Thymus (tissue), 11 donors: ENCODE measurements at regions not wholly inside any gene's neighbourhood (a gene's known extent, or its start where the extent isn't known, plus 50 kb on each side); places are given as distances from the start of the nearest gene placed in this dataset.

ENCODE experiments used
- DNase-seq, 9 donors: peaks; one replicate each; pipeline ENCODE4 v3.0.0-alpha.2; 2013; ENCODE audit warnings: low spot score in 9 of 9, low read depth in 6 of 9, missing footprints in 1 of 9
- H3K27ac ChIP-seq, 2 donors: one replicate each; pipeline ENCODE4 v1.5.1; 2013; ENCODE audit warnings: control low read depth in 1 of 2, low read depth in 1 of 2, low read length in 1 of 2, mild to moderate bottlenecking in 1 of 2, moderate library complexity in 1 of 2
- H3K27me3 ChIP-seq, 2 donors: one replicate each; pipeline ENCODE4 v1.5.1; 2013; ENCODE audit warnings: low read length in 1 of 2; ENCODE audit not compliant: control insufficient read depth in 2 of 2, insufficient read depth in 1 of 2
- H3K36me3 ChIP-seq, 2 donors: one replicate each; pipeline ENCODE4 v1.5.1; 2013; ENCODE audit warnings: low read length in 1 of 2, mild to moderate bottlenecking in 1 of 2, moderate library complexity in 1 of 2; ENCODE audit not compliant: control insufficient read depth in 2 of 2, insufficient read depth in 2 of 2
- H3K4me1 ChIP-seq, 2 donors: one replicate each; pipeline ENCODE4 v1.5.1; 2013; ENCODE audit warnings: low read length in 2 of 2; ENCODE audit not compliant: control insufficient read depth in 2 of 2, insufficient read depth in 2 of 2
- H3K4me3 ChIP-seq, 2 donors: one replicate each; pipeline ENCODE4 v1.5.1; 2013; ENCODE audit warnings: low read length in 2 of 2, control low read depth in 1 of 2, mild to moderate bottlenecking in 1 of 2
- H3K9me3 ChIP-seq, 2 donors: one replicate each; pipeline ENCODE4 v1.5.1; 2013; ENCODE audit warnings: low read length in 1 of 2, mild to moderate bottlenecking in 1 of 2; ENCODE audit not compliant: control insufficient read depth in 2 of 2, insufficient read depth in 1 of 2
- whole genome bisulfite sequencing: extraction: QIAGEN DNeasy Blood & Tissue Kit; methylation state at CpG from one replicate; pipeline ENCODE4 v1.1.7; 2013; 5-methylcytosine and 5-hydroxymethylcytosine counted together
- donor health status: healthy.

DNA sequence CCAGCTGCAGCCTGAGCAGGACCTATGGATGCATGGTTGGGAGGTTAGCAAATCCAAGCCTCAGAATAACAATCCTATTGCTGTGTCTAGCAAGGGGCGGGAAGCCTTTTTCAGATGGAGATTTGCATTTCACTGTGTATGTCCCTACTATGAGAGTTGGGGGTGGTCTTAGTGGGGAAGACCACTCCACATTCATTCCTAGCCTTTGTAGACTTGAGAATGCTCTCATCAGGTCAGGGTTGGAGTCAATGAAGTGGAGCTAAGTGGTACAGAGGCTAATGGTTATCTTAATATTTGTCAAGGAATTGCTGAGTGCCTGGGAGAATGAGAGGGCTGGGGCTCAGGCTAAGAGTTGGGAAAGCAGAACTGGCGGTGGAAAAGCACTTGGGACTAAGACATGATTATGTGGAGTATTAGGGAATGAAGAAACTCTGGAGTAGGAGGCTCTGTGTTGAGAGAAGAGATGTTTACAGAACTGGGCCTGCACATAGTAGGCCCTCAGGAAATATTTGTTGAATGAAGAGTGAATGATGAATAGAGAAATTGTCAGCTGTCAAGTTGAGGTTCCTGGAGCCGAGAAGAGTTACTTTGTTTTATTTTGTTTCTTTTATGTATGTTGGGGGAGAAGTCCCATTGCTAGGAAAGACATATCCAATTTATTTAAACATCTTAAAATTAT, 175.5 kb upstream of the SPRY4 start:
- no peak for DNase-seq
- Histone ChIP-seq H3K27ac (no peak overlapping the region), H3K9me3 (no peaks in the 10 kb centered on the region), H3K4me1 (no peaks in the 10 kb centered on the region), H3K27me3 (peaks cover 0 to 3% of the 10 kb centered on the region in 2 donors), H3K4me3 (no peak overlapping the region), H3K36me3 (no peaks in the 10 kb centered on the region)
- WGBS = 81% methylated on average over 3 of the region's 3 CpGs

DNA sequence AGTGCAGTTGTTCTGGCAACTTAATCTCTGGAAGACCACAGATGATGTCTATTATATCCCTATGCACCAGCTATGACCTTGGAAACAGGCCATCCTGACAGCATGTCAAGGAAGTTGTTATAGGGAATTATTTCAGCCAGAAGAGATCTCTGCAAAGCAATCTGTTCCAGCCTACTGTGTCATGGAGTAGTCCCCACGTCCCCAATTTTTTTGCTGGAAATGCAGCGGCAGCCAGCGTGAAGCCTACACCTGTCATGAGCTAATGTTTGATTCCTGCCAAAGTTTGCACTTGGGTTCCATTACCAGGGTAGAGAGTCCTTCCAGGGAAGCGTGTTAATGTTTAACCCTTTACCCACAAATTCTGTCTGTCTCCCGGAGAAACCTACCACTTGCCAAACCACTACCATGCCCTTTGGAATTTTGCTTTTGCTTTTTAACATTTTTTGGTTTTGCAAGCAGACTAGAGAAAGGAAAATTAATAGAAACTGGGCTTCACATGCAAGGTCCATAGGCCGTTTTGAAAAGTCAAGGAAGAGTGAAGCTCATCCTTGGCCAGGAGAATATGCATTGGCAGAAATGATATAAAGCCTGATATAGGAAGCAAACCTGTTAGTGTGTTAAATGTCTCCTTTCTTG, 174.9 kb upstream of the SPRY4 start:
- Histone ChIP-seq H3K27ac (no peak overlapping the region), H3K9me3 (no peaks in the 10 kb centered on the region), H3K4me3 (no peak overlapping the region), H3K36me3 (no peaks in the 10 kb centered on the region), H3K4me1 (no peaks in the 10 kb centered on the region), H3K27me3 (peaks cover 0 to 3% of the 10 kb centered on the region in 2 donors)
- DNase-seq = no peak
- 92% methylated on average over 6 of the region's 6 CpGs for WGBS

GRCh38 chr5:142498298-142498697, 173.5 kb upstream of the SPRY4 start:
- H3K4me1 ChIP-seq = no peaks in the 10 kb centered on the region
- no peaks in the 10 kb centered on the region for H3K36me3 ChIP-seq
- no peaks in the 10 kb centered on the region for H3K9me3 ChIP-seq
- no peak for DNase-seq
- no peak overlapping the region for H3K4me3 ChIP-seq
- H3K27me3 ChIP-seq = peaks cover 0 to 3% of the 10 kb centered on the region in 2 donors
- WGBS = 96% methylated on average over 3 of the region's 3 CpGs
- H3K27ac ChIP-seq = no peak overlapping the region

DNA sequence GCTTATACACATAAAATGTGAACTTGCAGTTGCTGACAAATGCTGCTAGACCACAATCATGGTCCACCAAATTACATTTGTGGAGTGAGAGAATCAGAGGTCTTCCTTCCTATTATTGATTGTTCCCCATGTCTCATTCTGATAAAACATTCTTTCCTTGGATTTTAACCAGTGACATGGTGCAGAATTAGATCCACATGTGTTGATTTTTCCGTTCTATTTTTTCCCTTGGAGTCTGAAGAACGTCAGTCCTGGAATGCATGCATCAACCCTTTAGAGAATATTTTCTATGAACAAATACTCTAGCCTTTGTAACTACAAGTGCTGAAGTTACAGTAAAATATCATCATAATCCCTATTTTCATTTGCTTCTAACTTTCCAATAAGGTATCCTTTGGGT, 170.7 kb upstream of the SPRY4 start:
- Histone ChIP-seq H3K27ac (no peak overlapping the region), H3K4me3 (no peak overlapping the region), H3K4me1 (no peaks in the 10 kb centered on the region), H3K36me3 (no peaks in the 10 kb centered on the region), H3K27me3 (no peaks in the 10 kb centered on the region), H3K9me3 (no peaks in the 10 kb centered on the region)
- 96% methylated on average over 2 of the region's 2 CpGs for WGBS
- DNase-seq = no peak

GRCh38 chr5:142493875-142494518, 169.2 kb upstream of the SPRY4 start:
- Histone ChIP-seq H3K4me3 (no peak overlapping the region), H3K36me3 (no peaks in the 10 kb centered on the region), H3K4me1 (no peaks in the 10 kb centered on the region), H3K27ac (no peak overlapping the region), H3K27me3 (no peaks in the 10 kb centered on the region), H3K9me3 (no peaks in the 10 kb centered on the region)
- 92% methylated on average over 9 of the region's 9 CpGs for WGBS
- DNase-seq = no peak

DNA sequence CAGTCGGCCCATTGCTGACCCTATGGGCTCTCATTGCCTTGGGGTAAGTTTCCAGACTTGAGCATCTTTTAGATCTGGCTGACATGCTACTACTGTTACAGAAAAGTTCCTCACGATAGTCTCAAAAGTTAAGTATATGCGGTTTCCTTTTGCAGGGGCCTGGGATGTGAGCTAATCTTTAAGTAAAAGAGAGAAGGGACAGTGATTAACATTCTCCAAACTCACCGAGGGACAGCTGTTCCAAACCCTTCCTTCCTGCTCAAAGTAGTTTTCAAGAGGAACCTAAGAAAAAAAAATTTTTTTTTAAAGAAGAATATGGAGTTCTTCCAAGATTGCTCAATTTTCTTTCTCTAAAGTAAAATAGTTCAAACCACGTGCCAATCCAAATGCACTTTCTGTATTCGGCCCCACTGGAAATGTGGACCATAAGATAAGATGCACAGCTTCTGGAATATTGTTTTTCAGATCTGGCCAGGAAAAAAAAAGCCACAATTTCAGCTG, 168.0 kb upstream of the SPRY4 start:
- no peak overlapping the region for H3K4me3 ChIP-seq
- 16% methylated on average over 6 of the region's 6 CpGs for WGBS
- no peaks in the 10 kb centered on the region for H3K27me3 ChIP-seq
- H3K27ac ChIP-seq = peak overlapping the region in 1 of 2 donors; percentile 44
- no peaks in the 10 kb centered on the region for H3K9me3 ChIP-seq
- no peak for DNase-seq
- H3K4me1 ChIP-seq = no peaks in the 10 kb centered on the region
- H3K36me3 ChIP-seq = no peaks in the 10 kb centered on the region

- 99% methylated on average over 8 of the region's 8 CpGs for WGBS
- Histone ChIP-seq H3K27me3 (no peaks in the 10 kb centered on the region), H3K4me3 (no peak overlapping the region), H3K9me3 (no peaks in the 10 kb centered on the region), H3K4me1 (no peaks in the 10 kb centered on the region), H3K27ac (no peak overlapping the region), H3K36me3 (no peaks in the 10 kb centered on the region)
- no peak for DNase-seq
Observed at GRCh38 chr5:142491679-142492078, 166.9 kb upstream of the SPRY4 start.

DNA sequence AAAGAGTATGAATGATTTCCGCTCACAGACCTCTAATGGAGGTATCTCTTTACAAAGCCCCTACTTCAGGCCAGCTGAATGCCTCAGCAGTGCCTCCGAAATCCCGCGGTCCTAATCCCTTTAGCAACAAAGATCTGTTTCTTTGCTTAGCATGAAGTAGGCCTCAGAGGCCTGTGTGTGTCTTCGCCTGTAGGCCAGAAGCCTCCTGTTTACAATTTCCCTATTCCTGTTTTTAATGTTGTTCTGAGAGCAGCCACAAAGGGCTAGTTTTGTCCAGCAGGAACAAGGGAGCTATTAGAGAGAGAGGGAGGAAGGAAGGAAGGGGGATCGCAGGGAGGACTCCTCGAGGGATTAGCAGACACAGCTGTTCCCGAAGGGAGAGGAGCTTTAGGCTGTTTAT, 166.4 kb upstream of the SPRY4 start:
- Histone ChIP-seq H3K4me3 (no peak overlapping the region), H3K4me1 (no peaks in the 10 kb centered on the region), H3K9me3 (no peaks in the 10 kb centered on the region), H3K27me3 (no peaks in the 10 kb centered on the region), H3K36me3 (no peaks in the 10 kb centered on the region), H3K27ac (peak overlapping the region in 1 of 2 donors; percentile 30)
- WGBS = 95% methylated on average over 8 of the region's 8 CpGs
- DNase-seq = no peak

DNA sequence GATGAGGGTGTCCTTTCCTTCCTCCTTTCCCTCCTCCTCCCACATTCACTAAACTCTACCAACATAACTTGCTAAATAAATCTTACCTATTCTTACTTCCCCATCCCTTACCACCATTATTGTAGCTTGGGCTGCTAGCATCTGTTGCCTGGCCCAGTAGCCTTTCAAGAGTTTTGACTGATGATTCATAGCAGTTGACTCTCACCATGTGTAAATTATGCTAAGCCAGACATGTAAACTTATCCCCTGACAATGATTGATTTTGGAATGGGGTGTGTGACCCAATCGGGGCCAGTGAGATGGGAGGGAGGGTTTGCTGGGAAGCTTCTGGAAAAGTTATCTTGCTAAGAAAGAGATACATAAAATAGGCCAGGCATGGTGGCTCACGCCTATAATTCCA, 161.8 kb upstream of the SPRY4 start:
- WGBS = 81% methylated on average over 2 of the region's 2 CpGs
- no peak overlapping the region for H3K27ac ChIP-seq
- H3K9me3 ChIP-seq = no peaks in the 10 kb centered on the region
- no peaks in the 10 kb centered on the region for H3K36me3 ChIP-seq
- H3K27me3 ChIP-seq = peaks cover 2 to 3% of the 10 kb centered on the region in 2 donors
- no peak for DNase-seq
- H3K4me1 ChIP-seq = no peaks in the 10 kb centered on the region
- H3K4me3 ChIP-seq = no peak overlapping the region
